IMR-90 (cell line): ENCODE measurements at regions not wholly inside any gene's neighbourhood (a gene's known extent, or its start where the extent isn't known, plus 50 kb on each side); places are given as distances from the start of the nearest gene placed in this dataset.
A peak's percentile ranks its signal among the peaks of the same experiment; 100 is the strongest.

Experiments
- BHLHE40 ChIP-seq: fragments of 150-350 bp; IDR thresholded peaks from 2 replicates; pipeline ENCODE4 v1.6.1; 2016; ENCODE audit warnings: mild to moderate bottlenecking, low read depth, low read length
- CEBPB ChIP-seq: IDR thresholded peaks from 2 replicates; pipeline ENCODE4 v1.6.1; 2012; ENCODE audit warnings: low read depth, low read length, improper control_type of control experiment
- CHD1 ChIP-seq: IDR thresholded peaks from 2 replicates; pipeline ENCODE4 v1.6.1; 2012; ENCODE audit warnings: low read depth, low read length, improper control_type of control experiment
- FOS ChIP-seq: fragments of 150-350 bp; IDR thresholded peaks from 2 replicates; pipeline ENCODE4 v1.6.1; 2016; ENCODE audit warnings: low read depth, low read length
- MXI1 ChIP-seq: IDR thresholded peaks from 2 replicates; pipeline ENCODE4 v1.6.1; 2012; ENCODE audit warnings: low read depth, mild to moderate bottlenecking, low read length, moderate library complexity, borderline replicate concordance
- POLR2A ChIP-seq: IDR thresholded peaks from 2 replicates; pipeline ENCODE4 v1.6.1; 2012; ENCODE audit warnings: mild to moderate bottlenecking, low read depth, low read length
- RAD21 ChIP-seq: IDR thresholded peaks from 2 replicates; pipeline ENCODE4 v1.6.1; 2012; ENCODE audit warnings: low read length, improper control_type of control experiment
- RCOR1 ChIP-seq: IDR thresholded peaks from 2 replicates; pipeline ENCODE4 v1.6.1; 2012; ENCODE audit warnings: mild to moderate bottlenecking, low read length, improper control_type of control experiment; ENCODE audit not compliant: insufficient replicate concordance
- SMC3 ChIP-seq: fragments of 150-350 bp; IDR thresholded peaks from 2 replicates; pipeline ENCODE4 v1.6.1; 2016; ENCODE audit warnings: low read depth, mild to moderate bottlenecking, antibody characterized with exemption, low read length, moderate library complexity
- TF ChIP-seq, protein P1 (sequence below): conservative IDR thresholded peaks from 2 replicates; pipeline ENCODE4 v1.5.1; 2012; ENCODE audit warnings: mild to moderate bottlenecking, low read depth, low read length, improper control_type of control experiment
- TF ChIP-seq, protein P2 (sequence below): fragments of 150-350 bp; IDR thresholded peaks from 2 replicates; pipeline ENCODE4 v1.6.1; 2017; ENCODE audit warnings: mild to moderate bottlenecking, antibody characterized with exemption, low read length, low read depth

GRCh38 chr1:222243902-222244301, 304.0 kb downstream of the HHIPL2 start:
- TF ChIP-seq RCOR1 (no peak), POLR2A (no peak), CEBPB (no peak), FOS (peak; percentile 49; the same call in 1 of the 2 replicates), CHD1 (no peak), BHLHE40 (no peak), RAD21 (no peak), MXI1 (no peak), SMC3 (no peak)
- TF ChIP-seq, protein P1, sequence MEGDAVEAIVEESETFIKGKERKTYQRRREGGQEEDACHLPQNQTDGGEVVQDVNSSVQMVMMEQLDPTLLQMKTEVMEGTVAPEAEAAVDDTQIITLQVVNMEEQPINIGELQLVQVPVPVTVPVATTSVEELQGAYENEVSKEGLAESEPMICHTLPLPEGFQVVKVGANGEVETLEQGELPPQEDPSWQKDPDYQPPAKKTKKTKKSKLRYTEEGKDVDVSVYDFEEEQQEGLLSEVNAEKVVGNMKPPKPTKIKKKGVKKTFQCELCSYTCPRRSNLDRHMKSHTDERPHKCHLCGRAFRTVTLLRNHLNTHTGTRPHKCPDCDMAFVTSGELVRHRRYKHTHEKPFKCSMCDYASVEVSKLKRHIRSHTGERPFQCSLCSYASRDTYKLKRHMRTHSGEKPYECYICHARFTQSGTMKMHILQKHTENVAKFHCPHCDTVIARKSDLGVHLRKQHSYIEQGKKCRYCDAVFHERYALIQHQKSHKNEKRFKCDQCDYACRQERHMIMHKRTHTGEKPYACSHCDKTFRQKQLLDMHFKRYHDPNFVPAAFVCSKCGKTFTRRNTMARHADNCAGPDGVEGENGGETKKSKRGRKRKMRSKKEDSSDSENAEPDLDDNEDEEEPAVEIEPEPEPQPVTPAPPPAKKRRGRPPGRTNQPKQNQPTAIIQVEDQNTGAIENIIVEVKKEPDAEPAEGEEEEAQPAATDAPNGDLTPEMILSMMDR: no peak
- TF ChIP-seq, protein P2, sequence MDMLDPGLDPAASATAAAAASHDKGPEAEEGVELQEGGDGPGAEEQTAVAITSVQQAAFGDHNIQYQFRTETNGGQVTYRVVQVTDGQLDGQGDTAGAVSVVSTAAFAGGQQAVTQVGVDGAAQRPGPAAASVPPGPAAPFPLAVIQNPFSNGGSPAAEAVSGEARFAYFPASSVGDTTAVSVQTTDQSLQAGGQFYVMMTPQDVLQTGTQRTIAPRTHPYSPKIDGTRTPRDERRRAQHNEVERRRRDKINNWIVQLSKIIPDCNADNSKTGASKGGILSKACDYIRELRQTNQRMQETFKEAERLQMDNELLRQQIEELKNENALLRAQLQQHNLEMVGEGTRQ: no peak
